ENCODE measurements at regions not wholly inside any gene's neighbourhood (a gene's known extent, or its start where the extent isn't known, plus 50 kb on each side); places are given as distances from the start of the nearest gene placed in this dataset.

- DNase-seq = no peak
Observed at GRCh38 chr11:10945196-10945595, 87.3 kb upstream of the ZBED5 start.

GRCh38 chr11:10943968-10944367 lies 86.1 kb upstream of the ZBED5 start:
- no peak for DNase-seq

- no peak for DNase-seq
Observed at GRCh38 chr11:10942620-10943019, 84.8 kb upstream of the ZBED5 start.

GRCh38 chr11:10941871-10942270 lies 84.0 kb upstream of the ZBED5 start:
- no peak for DNase-seq

GRCh38 chr11:10941414-10941813 lies 83.6 kb upstream of the ZBED5 start:
- no peak for DNase-seq

GRCh38 chr11:10938650-10939387 lies 81.0 kb upstream of the ZBED5 start:
- no peak for DNase-seq

GRCh38 chr11:10938231-10938630 lies 80.4 kb upstream of the ZBED5 start:
- no peak for DNase-seq

GRCh38 chr11:10937385-10937771 lies 79.5 kb upstream of the ZBED5 start:
- DNase-seq = no peak

- no peak for DNase-seq
Observed at GRCh38 chr11:10936626-10937384, 79.0 kb upstream of the ZBED5 start.

GRCh38 chr11:10935015-10935559 lies 77.2 kb upstream of the ZBED5 start:
- DNase-seq = no peak

GRCh38 chr11:10934293-10934860 lies 76.5 kb upstream of the ZBED5 start:
- DNase-seq = peak; percentile 37

GRCh38 chr11:10933455-10934292 lies 75.8 kb upstream of the ZBED5 start:
- peak; percentile 95 for DNase-seq

- no peak for DNase-seq
Observed at GRCh38 chr11:10932976-10933375, 75.1 kb upstream of the ZBED5 start.

- no peak for DNase-seq
Observed at GRCh38 chr11:10931761-10932670, 74.2 kb upstream of the ZBED5 start.

- peak; percentile 52 for DNase-seq
Observed at GRCh38 chr11:10930972-10931760, 73.3 kb upstream of the ZBED5 start.

GRCh38 chr11:10930224-10930971 lies 72.5 kb upstream of the ZBED5 start:
- peak; percentile 34 for DNase-seq

GRCh38 chr11:10927538-10927937 lies 69.7 kb upstream of the ZBED5 start:
- no peak for DNase-seq

GRCh38 chr11:10926801-10927211 lies 69.0 kb upstream of the ZBED5 start:
- no peak for DNase-seq

- no peak for DNase-seq
Observed at GRCh38 chr11:10925149-10925926, 67.5 kb upstream of the ZBED5 start.
